CD4-positive, alpha-beta T cell treated with Interleukin-17A for 1 hour (primary cell): ENCODE measurements at regions not wholly inside any gene's neighbourhood (a gene's known extent, or its start where the extent isn't known, plus 50 kb on each side); places are given as distances from the start of the nearest gene placed in this dataset.

ENCODE experiments used
- DNase-seq: peaks from one replicate; pipeline ENCODE4 v3.0.0-alpha.2; 2020

- no peak for DNase-seq
Observed at GRCh38 chr20:21033817-21034216, 72.3 kb downstream of the LINC00237 start.

GRCh38 chr20:21031666-21032065, 74.5 kb downstream of the LINC00237 start:
- no peak for DNase-seq

- no peak for DNase-seq
Observed at GRCh38 chr20:21029341-21029740, 76.8 kb downstream of the LINC00237 start.

- no peak for DNase-seq
Observed at GRCh38 chr20:21028921-21029320, 77.2 kb downstream of the LINC00237 start.

- DNase-seq: no peak
Observed at GRCh38 chr20:21028436-21028835, 77.7 kb downstream of the LINC00237 start.

- no peak for DNase-seq
Observed at GRCh38 chr20:21027569-21027968, 78.6 kb downstream of the LINC00237 start.

GRCh38 chr20:21026951-21027350, 79.2 kb downstream of the LINC00237 start:
- DNase-seq: no peak

GRCh38 chr20:21024420-21024819, 81.7 kb downstream of the LINC00237 start:
- no peak for DNase-seq

GRCh38 chr20:21022925-21023324, 83.2 kb downstream of the LINC00237 start:
- DNase-seq: no peak

- DNase-seq: no peak
Observed at GRCh38 chr20:21021472-21021790, 84.7 kb downstream of the LINC00237 start.

GRCh38 chr20:21020659-21021471, 85.3 kb downstream of the LINC00237 start:
- no peak for DNase-seq

GRCh38 chr20:21019814-21020658, 86.1 kb downstream of the LINC00237 start:
- DNase-seq: no peak

- DNase-seq: no peak
Observed at GRCh38 chr20:21019468-21019813, 86.7 kb downstream of the LINC00237 start.

- no peak for DNase-seq
Observed at GRCh38 chr20:21018576-21018975, 87.6 kb downstream of the LINC00237 start.

GRCh38 chr20:21017528-21018085, 88.6 kb downstream of the LINC00237 start:
- no peak for DNase-seq

GRCh38 chr20:21016751-21017150, 89.4 kb downstream of the LINC00237 start:
- DNase-seq: no peak

GRCh38 chr20:21014528-21014927, 91.6 kb downstream of the LINC00237 start:
- DNase-seq: no peak

- DNase-seq: no peak
Observed at GRCh38 chr20:21008951-21009350, 97.2 kb downstream of the LINC00237 start.

- no peak for DNase-seq
Observed at GRCh38 chr20:21006611-21007010, 99.5 kb downstream of the LINC00237 start.

GRCh38 chr20:21004386-21005076, 101.6 kb downstream of the LINC00237 start:
- DNase-seq: no peak

GRCh38 chr20:21003902-21004301, 102.3 kb downstream of the LINC00237 start:
- DNase-seq: no peak

GRCh38 chr20:21002486-21002885, 103.7 kb downstream of the LINC00237 start:
- DNase-seq: no peak

- DNase-seq: no peak
Observed at GRCh38 chr20:20993372-20993771, 112.8 kb downstream of the LINC00237 start.
